GM19397 (cell line): ENCODE measurements at regions not wholly inside any gene's neighbourhood (a gene's known extent, or its start where the extent isn't known, plus 50 kb on each side); places are given as distances from the start of the nearest gene placed in this dataset.

ENCODE experiments used
- ATAC-seq: cut with Tn5 transposase; IDR thresholded peaks from one replicate; pipeline ENCODE4 v1.9.1; 2021; ENCODE audit warnings: mild to moderate bottlenecking, moderate library complexity; ENCODE audit not compliant: unreplicated experiment

GRCh38 chr3:68173012-68173634 is 518.7 kb upstream of the SUCLG2 start:
- no peak for ATAC-seq

GRCh38 chr3:68172039-68172438 is 517.6 kb upstream of the SUCLG2 start:
- no peak for ATAC-seq

- no peak for ATAC-seq
Observed at GRCh38 chr3:68163968-68164367, 509.6 kb upstream of the SUCLG2 start.

GRCh38 chr3:68163062-68163461 is 508.6 kb upstream of the SUCLG2 start:
- ATAC-seq = no peak

- no peak for ATAC-seq
Observed at GRCh38 chr3:68162644-68163043, 508.2 kb upstream of the SUCLG2 start.

- ATAC-seq = no peak
Observed at GRCh38 chr3:68151359-68151758, 496.9 kb upstream of the SUCLG2 start.

- ATAC-seq = no peak
Observed at GRCh38 chr3:68148447-68148846, 494.0 kb upstream of the SUCLG2 start.

GRCh38 chr3:68142441-68142840 is 488.0 kb upstream of the SUCLG2 start:
- ATAC-seq = no peak

- no peak for ATAC-seq
Observed at GRCh38 chr3:68139897-68140296, 485.5 kb upstream of the SUCLG2 start.

- no peak for ATAC-seq
Observed at GRCh38 chr3:68136411-68136810, 482.0 kb upstream of the SUCLG2 start.

GRCh38 chr3:68135067-68135466 is 480.7 kb upstream of the SUCLG2 start:
- ATAC-seq = no peak

GRCh38 chr3:68129065-68129464 is 474.7 kb upstream of the SUCLG2 start:
- no peak for ATAC-seq

- ATAC-seq = no peak
Observed at GRCh38 chr3:68123231-68123630, 468.8 kb upstream of the SUCLG2 start.

- no peak for ATAC-seq
Observed at GRCh38 chr3:68121287-68121686, 466.9 kb upstream of the SUCLG2 start.

GRCh38 chr3:68116580-68116979 is 462.2 kb upstream of the SUCLG2 start:
- ATAC-seq = no peak

GRCh38 chr3:68103811-68104210 is 449.4 kb upstream of the SUCLG2 start:
- ATAC-seq = no peak

GRCh38 chr3:68090571-68090970 is 436.2 kb upstream of the SUCLG2 start:
- ATAC-seq = no peak

GRCh38 chr3:68089572-68090011 is 435.2 kb upstream of the SUCLG2 start:
- no peak for ATAC-seq

- no peak for ATAC-seq
Observed at GRCh38 chr3:68088636-68089035, 434.2 kb upstream of the SUCLG2 start.

- no peak for ATAC-seq
Observed at GRCh38 chr3:68088216-68088615, 433.8 kb upstream of the SUCLG2 start.

- ATAC-seq = no peak
Observed at GRCh38 chr3:68072062-68072461, 417.6 kb upstream of the SUCLG2 start.

- ATAC-seq = no peak
Observed at GRCh38 chr3:68070186-68070585, 415.8 kb upstream of the SUCLG2 start.

GRCh38 chr3:68067314-68067713 is 412.9 kb upstream of the SUCLG2 start:
- ATAC-seq = no peak
